ENCODE measurements at regions not wholly inside any gene's neighbourhood (a gene's known extent, or its start where the extent isn't known, plus 50 kb on each side); places are given as distances from the start of the nearest gene placed in this dataset.

- TF ChIP-seq CTCF (conservative IDR thresholded peaks at IDR 0.05) (no peak), EZH2 (IDR thresholded peaks at IDR 0.05; ENCODE audit: low read depth) (no peak)
These were observed 288.1 kb downstream of the TMX3 start for GRCh38 chr18:68426731-68427315.
